Progenitor cell of endocrine pancreas (in vitro differentiated cells): ENCODE measurements at regions not wholly inside any gene's neighbourhood (a gene's known extent, or its start where the extent isn't known, plus 50 kb on each side); places are given as distances from the start of the nearest gene placed in this dataset.

ENCODE experiments used
- DNase-seq: peaks from one replicate; pipeline ENCODE4 v3.0.0; 2021; ENCODE audit warnings: low spot score; ENCODE audit not compliant: unreplicated experiment
- H3K27ac Mint-ChIP-seq: 2 replicates; pipeline ENCODE4 v1.8.0; 2021; ENCODE audit warnings: mild to moderate bottlenecking, moderate library complexity, mixed read lengths
- H3K27me3 Mint-ChIP-seq: 2 replicates; pipeline ENCODE4 v1.8.0; 2021; ENCODE audit warnings: mixed read lengths
- H3K36me3 Mint-ChIP-seq: 2 replicates; pipeline ENCODE4 v1.8.0; 2022; ENCODE audit warnings: mixed read lengths; ENCODE audit not compliant: insufficient read depth
- H3K4me1 Mint-ChIP-seq: 2 replicates; pipeline ENCODE4 v1.8.0; 2021; ENCODE audit warnings: low read depth, mixed read lengths
- H3K4me3 Mint-ChIP-seq: 2 replicates; pipeline ENCODE4 v1.8.0; 2021; ENCODE audit warnings: low read depth, mild to moderate bottlenecking, moderate library complexity, mixed read lengths
- H3K9me3 Mint-ChIP-seq: 2 replicates; pipeline ENCODE4 v1.8.0; 2021; ENCODE audit warnings: low read depth, mixed read lengths
- CTCF ChIP-seq: fragments of 200-600 bp; sonication (generic); IDR thresholded peaks from one replicate; pipeline ENCODE4 v1.5.0; 2021; ENCODE audit warnings: antibody characterized with exemption, mild to moderate bottlenecking; ENCODE audit not compliant: unreplicated experiment

GRCh38 chr1:170385750-170386149 lies 146.2 kb upstream of the GORAB start:
- Mint-ChIP-seq H3K27ac (no peak overlapping the region), H3K9me3 (no peaks in the 10 kb centered on the region), H3K36me3 (no peaks in the 10 kb centered on the region), H3K4me1 (no peaks in the 10 kb centered on the region), H3K4me3 (no peak overlapping the region), H3K27me3 (no peaks in the 10 kb centered on the region)
- DNase-seq: no peak
- no peak for TF ChIP-seq CTCF

GRCh38 chr1:170388489-170388888 lies 143.5 kb upstream of the GORAB start:
- TF ChIP-seq CTCF: no peak
- Mint-ChIP-seq H3K27ac (no peak overlapping the region), H3K4me3 (no peak overlapping the region), H3K4me1 (no peaks in the 10 kb centered on the region), H3K9me3 (no peaks in the 10 kb centered on the region), H3K36me3 (no peaks in the 10 kb centered on the region), H3K27me3 (no peaks in the 10 kb centered on the region)
- no peak for DNase-seq

GRCh38 chr1:170395149-170395548 lies 136.8 kb upstream of the GORAB start:
- no peak for TF ChIP-seq CTCF
- no peak for DNase-seq
- no peak overlapping the region for H3K27ac Mint-ChIP-seq
- no peaks in the 10 kb centered on the region for H3K4me1 Mint-ChIP-seq
- H3K27me3 Mint-ChIP-seq: no peaks in the 10 kb centered on the region
- H3K36me3 Mint-ChIP-seq: no peaks in the 10 kb centered on the region
- H3K9me3 Mint-ChIP-seq: no peaks in the 10 kb centered on the region
- H3K4me3 Mint-ChIP-seq: no peak overlapping the region

- Mint-ChIP-seq H3K36me3 (no peaks in the 10 kb centered on the region), H3K4me3 (no peak overlapping the region), H3K9me3 (no peaks in the 10 kb centered on the region), H3K27ac (no peak overlapping the region), H3K27me3 (no peaks in the 10 kb centered on the region), H3K4me1 (no peaks in the 10 kb centered on the region)
- DNase-seq: no peak
- TF ChIP-seq CTCF: no peak
Measured at GRCh38 chr1:170397061-170397460, 134.9 kb upstream of the GORAB start.

GRCh38 chr1:170402476-170403311 lies 129.3 kb upstream of the GORAB start:
- H3K4me1 Mint-ChIP-seq: no peaks in the 10 kb centered on the region
- no peak overlapping the region for H3K4me3 Mint-ChIP-seq
- H3K9me3 Mint-ChIP-seq: no peaks in the 10 kb centered on the region
- no peak for DNase-seq
- no peaks in the 10 kb centered on the region for H3K36me3 Mint-ChIP-seq
- no peak overlapping the region for H3K27ac Mint-ChIP-seq
- H3K27me3 Mint-ChIP-seq: no peaks in the 10 kb centered on the region
- TF ChIP-seq CTCF: no peak
